Osteocyte (in vitro differentiated cells): ENCODE measurements at regions not wholly inside any gene's neighbourhood (a gene's known extent, or its start where the extent isn't known, plus 50 kb on each side); places are given as distances from the start of the nearest gene placed in this dataset.
"Not testable (repeated sequence)": the region's sequence is repeated elsewhere in the genome, so short reads cannot be mapped to it uniquely, and the experiment has no call there.

Experiments
- DNase-seq: peaks from one replicate; pipeline ENCODE4 v3.0.0; 2021; ENCODE audit warnings: mixed read lengths; ENCODE audit not compliant: unreplicated experiment; ENCODE audit errors: extremely low spot score
- H3K27ac Mint-ChIP-seq: one replicate; pipeline ENCODE4 v1.8.0; 2021; ENCODE audit warnings: mild to moderate bottlenecking, mixed read lengths; ENCODE audit not compliant: unreplicated experiment
- H3K27me3 Mint-ChIP-seq: one replicate; pipeline ENCODE4 v1.8.0; 2021; ENCODE audit warnings: mixed read lengths; ENCODE audit not compliant: unreplicated experiment
- H3K36me3 Mint-ChIP-seq: one replicate; pipeline ENCODE4 v1.8.0; 2021; ENCODE audit warnings: mixed read lengths; ENCODE audit not compliant: unreplicated experiment
- H3K4me1 Mint-ChIP-seq: one replicate; pipeline ENCODE4 v1.8.0; 2021; ENCODE audit warnings: mixed read lengths; ENCODE audit not compliant: unreplicated experiment
- H3K4me3 Mint-ChIP-seq: one replicate; pipeline ENCODE4 v1.8.0; 2021; ENCODE audit warnings: mild to moderate bottlenecking, moderate library complexity, mixed read lengths; ENCODE audit not compliant: unreplicated experiment
- H3K9me3 Mint-ChIP-seq: one replicate; pipeline ENCODE4 v1.8.0; 2021; ENCODE audit warnings: mixed read lengths; ENCODE audit not compliant: unreplicated experiment
- TF ChIP-seq, protein P1 (sequence below): fragments of 200-600 bp; sonication (generic); IDR thresholded peaks from 2 replicates; pipeline ENCODE4 v1.5.0; 2021; ENCODE audit warnings: antibody characterized with exemption, mild to moderate bottlenecking, moderate library complexity

DNA sequence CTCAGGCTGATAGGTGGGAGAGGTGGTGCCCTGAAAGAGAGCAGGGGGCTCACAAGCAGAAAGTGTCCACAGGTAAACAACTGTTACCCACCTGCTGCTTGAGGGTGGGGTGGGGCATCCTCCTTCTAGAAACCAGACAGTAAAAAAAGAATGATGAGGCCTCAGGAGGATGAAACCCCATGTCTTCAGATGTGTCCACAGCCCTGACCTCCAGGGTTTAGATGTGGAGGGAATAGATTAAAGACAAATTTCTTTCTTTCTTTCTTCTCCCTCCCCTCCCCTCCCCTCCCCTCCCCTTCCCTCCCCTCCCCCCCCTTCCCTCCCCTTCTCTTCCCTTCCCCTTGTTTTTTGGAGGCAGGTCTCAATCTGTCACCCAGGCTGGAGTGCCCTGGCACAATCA, 333.5 kb upstream of the NUPR2 start:
- Mint-ChIP-seq H3K27me3 (no peaks in the 10 kb centered on the region), H3K36me3 (no peaks in the 10 kb centered on the region), H3K27ac (no peak overlapping the region), H3K9me3 (peaks cover 32% of the 10 kb centered on the region), H3K4me1 (no peaks in the 10 kb centered on the region), H3K4me3 (no peak overlapping the region)
- TF ChIP-seq, protein P1, sequence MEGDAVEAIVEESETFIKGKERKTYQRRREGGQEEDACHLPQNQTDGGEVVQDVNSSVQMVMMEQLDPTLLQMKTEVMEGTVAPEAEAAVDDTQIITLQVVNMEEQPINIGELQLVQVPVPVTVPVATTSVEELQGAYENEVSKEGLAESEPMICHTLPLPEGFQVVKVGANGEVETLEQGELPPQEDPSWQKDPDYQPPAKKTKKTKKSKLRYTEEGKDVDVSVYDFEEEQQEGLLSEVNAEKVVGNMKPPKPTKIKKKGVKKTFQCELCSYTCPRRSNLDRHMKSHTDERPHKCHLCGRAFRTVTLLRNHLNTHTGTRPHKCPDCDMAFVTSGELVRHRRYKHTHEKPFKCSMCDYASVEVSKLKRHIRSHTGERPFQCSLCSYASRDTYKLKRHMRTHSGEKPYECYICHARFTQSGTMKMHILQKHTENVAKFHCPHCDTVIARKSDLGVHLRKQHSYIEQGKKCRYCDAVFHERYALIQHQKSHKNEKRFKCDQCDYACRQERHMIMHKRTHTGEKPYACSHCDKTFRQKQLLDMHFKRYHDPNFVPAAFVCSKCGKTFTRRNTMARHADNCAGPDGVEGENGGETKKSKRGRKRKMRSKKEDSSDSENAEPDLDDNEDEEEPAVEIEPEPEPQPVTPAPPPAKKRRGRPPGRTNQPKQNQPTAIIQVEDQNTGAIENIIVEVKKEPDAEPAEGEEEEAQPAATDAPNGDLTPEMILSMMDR = no peak
- no peak for DNase-seq

DNA sequence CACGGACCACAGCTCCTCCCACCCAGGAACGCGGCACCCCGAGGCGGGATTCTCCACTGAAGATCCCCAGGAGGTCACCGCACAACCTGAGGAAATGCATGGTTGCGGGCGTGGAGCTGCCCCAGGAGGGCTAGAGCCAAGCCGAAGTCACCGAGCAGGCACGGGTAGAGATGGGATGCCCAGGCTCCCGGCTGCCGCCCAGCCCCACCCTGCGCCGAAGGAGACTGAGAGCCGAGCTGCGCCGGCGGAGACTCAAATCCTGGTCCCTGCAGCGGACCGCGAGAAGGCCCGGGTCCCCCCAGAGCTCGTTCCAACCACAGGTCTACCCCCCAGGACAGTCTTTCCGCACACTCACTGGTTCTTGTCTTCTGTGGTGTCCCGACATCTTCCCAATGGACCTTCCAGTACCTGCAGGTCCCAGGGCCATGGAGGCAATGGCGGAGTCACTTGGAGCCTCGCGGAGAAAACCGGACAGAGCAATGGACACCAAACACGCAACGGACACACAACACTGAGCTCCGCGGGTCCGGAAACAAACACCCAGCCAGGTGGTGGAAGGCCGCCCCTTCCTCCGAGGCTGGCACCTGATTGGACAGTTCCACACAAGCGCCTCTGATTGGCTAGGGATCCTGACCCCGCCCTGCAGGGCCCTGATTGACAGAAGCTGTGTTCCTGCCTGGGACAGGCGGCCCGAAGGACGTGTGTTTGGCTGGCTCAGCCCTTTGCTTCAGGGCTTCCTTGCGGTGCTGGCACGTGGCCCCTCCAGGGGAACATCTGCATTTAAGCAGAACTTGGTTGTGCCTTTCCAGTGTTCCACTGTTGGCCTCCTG, 331.9 kb upstream of the NUPR2 start:
- no peak overlapping the region for H3K4me3 Mint-ChIP-seq
- H3K9me3 Mint-ChIP-seq = peaks cover 38% of the 10 kb centered on the region
- no peaks in the 10 kb centered on the region for H3K27me3 Mint-ChIP-seq
- H3K27ac Mint-ChIP-seq = no peak overlapping the region
- no peak for DNase-seq
- TF ChIP-seq, protein P1 = no peak
- H3K36me3 Mint-ChIP-seq = no peaks in the 10 kb centered on the region
- H3K4me1 Mint-ChIP-seq = no peaks in the 10 kb centered on the region

- H3K9me3 Mint-ChIP-seq = peaks cover 44% of the 10 kb centered on the region
Observed at GRCh38 chr7:56420528-56420927, 304.3 kb upstream of the NUPR2 start.

DNA sequence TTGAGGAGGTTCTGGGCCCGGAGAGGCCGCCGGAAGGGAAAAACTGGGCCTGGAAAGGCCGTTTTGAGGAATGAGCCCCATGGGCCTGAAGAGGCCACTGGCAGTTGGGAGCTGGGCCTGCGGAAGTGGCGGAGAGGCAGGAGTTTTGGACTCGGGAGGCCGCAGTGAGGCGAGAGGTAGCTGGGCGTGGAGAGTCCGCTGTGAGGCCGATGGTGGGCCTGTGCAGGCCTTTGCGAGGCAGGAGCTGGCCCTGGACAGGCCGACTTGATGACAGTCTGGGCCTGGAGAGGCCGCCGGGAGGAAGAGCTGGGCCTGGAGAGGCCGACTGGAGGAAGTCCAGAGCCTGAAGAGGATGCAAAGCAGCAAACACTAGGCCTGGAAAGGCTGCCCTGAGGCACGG, 259.0 kb upstream of the NUPR2 start:
- no peaks in the 10 kb centered on the region for H3K9me3 Mint-ChIP-seq
- no peaks in the 10 kb centered on the region for H3K36me3 Mint-ChIP-seq
- no peak overlapping the region for H3K27ac Mint-ChIP-seq
- DNase-seq = no peak
- H3K27me3 Mint-ChIP-seq = no peaks in the 10 kb centered on the region
- no peaks in the 10 kb centered on the region for H3K4me1 Mint-ChIP-seq
- TF ChIP-seq, protein P1 = no peak
- H3K4me3 Mint-ChIP-seq = no peak overlapping the region

More at GRCh38 chr7:56420528-56420927, 304.3 kb upstream of the NUPR2 start:
- not testable (repeated sequence) for H3K27me3 Mint-ChIP-seq, H3K27ac Mint-ChIP-seq, DNase-seq, H3K4me1 Mint-ChIP-seq, H3K4me3 Mint-ChIP-seq, H3K36me3 Mint-ChIP-seq

DNA sequence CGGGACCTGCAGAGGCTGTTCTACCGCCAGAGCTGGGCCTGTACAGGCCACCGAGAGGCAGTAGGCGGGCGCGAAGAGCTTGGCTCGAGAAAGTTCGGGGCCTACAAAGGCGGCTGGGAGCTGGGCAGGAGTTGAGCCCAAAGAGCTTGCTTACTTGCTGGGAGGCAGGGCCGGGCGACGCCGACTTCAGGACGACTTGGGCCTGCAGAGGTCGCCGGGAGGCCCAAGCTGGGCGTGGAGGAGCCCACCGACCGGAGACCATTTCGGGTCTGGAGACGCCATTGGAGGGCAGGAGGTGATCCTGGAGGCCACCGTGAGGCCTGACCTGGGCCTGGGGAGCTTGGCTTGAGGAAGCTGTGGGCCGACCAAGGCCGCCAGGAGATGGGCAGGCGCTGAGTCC, 258.4 kb upstream of the NUPR2 start:
- H3K4me1 Mint-ChIP-seq, H3K27me3 Mint-ChIP-seq, H3K27ac Mint-ChIP-seq, H3K9me3 Mint-ChIP-seq, H3K36me3 Mint-ChIP-seq, DNase-seq, H3K4me3 Mint-ChIP-seq: not testable (repeated sequence)

- H3K4me1 Mint-ChIP-seq, H3K4me3 Mint-ChIP-seq, H3K27ac Mint-ChIP-seq, H3K36me3 Mint-ChIP-seq, H3K27me3 Mint-ChIP-seq, H3K9me3 Mint-ChIP-seq: not testable (repeated sequence)
- DNase-seq = peak; percentile 100
Observed at GRCh38 chr7:56373314-56373713, 257.1 kb upstream of the NUPR2 start.

DNA sequence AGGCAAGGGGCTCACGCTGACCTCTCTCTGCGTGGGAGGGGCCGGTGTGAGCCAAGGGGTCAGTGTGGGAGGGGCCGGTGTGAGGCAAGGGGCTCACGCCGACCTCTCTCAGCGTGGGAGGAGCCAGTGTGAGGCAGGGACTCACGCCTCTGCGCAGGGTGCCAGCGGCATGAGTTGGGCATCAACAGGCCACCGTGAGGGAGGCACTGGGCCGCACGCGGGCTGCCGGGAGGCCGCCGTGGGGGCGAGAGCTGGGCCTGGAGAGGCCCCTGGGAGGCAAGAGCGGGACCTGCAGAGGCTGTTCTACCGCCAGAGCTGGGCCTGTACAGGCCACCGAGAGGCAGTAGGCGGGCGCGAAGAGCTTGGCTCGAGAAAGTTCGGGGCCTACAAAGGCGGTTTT, 255.6 kb upstream of the NUPR2 start:
- not testable (repeated sequence) for H3K27me3 Mint-ChIP-seq, H3K36me3 Mint-ChIP-seq, H3K4me1 Mint-ChIP-seq, H3K27ac Mint-ChIP-seq, H3K4me3 Mint-ChIP-seq, H3K9me3 Mint-ChIP-seq
- DNase-seq = peak; percentile 91

GRCh38 chr7:56370208-56370872, 254.1 kb upstream of the NUPR2 start:
- H3K27ac Mint-ChIP-seq, DNase-seq, H3K4me1 Mint-ChIP-seq, H3K4me3 Mint-ChIP-seq, H3K36me3 Mint-ChIP-seq, H3K27me3 Mint-ChIP-seq, H3K9me3 Mint-ChIP-seq: not testable (repeated sequence)

GRCh38 chr7:56367914-56368313, 251.7 kb upstream of the NUPR2 start:
- H3K4me1 Mint-ChIP-seq, H3K36me3 Mint-ChIP-seq, H3K4me3 Mint-ChIP-seq, DNase-seq, H3K9me3 Mint-ChIP-seq, H3K27ac Mint-ChIP-seq, H3K27me3 Mint-ChIP-seq: not testable (repeated sequence)
